ENCODE measurements at regions not wholly inside any gene's neighbourhood (a gene's known extent, or its start where the extent isn't known, plus 50 kb on each side); places are given as distances from the start of the nearest gene placed in this dataset.

DNA sequence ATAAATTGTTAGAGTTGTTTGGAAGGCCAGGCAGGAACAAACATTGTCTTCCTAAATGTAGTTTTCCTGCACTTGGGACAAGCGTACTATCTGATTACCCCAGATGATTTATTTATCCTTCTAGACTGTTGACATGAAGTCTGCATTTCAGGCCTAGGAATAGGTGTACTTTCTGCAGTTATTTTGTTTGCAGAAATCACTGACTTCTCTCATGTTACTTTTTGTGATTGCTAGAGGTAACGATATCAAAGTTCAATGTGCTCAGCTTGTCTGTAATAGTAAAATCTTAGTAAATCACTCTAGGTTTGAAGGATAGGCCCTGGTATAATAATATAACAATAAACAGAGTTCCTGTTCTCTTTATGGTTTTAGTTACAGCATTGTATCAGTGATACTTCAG is 75.4 kb upstream of the HDAC9 start:
- CTCF ChIA-PET = interaction anchor here (0.6 kb wide), 1 partner anchor 27 kb away, joined by 4 read pairs; no protein-coding TSS in a partner anchor
- Histone ChIP-seq H3K4me3 (ENCODE audit: low read depth, low read length) (no peak overlapping the region), H3K9me3 (ENCODE audit: control insufficient read depth, insufficient read depth, low read depth, low read length) (peaks cover 2% of the 10 kb centered on the region; the same call in 1 of the 2 replicates), H3K36me3 (ENCODE audit: control insufficient read depth in 2 of 2, insufficient read depth in 1 of 2, low read length in 2 of 2) (no peaks in the 10 kb centered on the region), H3K4me1 (ENCODE audit: control insufficient read depth, insufficient read depth, low read length) (peaks cover 10% of the 10 kb centered on the region), H3K27ac (ENCODE audit: extremely low read depth, low read depth, low read length) (peak overlapping the region; percentile 45; the same call in 1 of the 2 replicates)
- TF ChIP-seq ZNF311 (tag by site-specific recombination; IDR thresholded peaks at IDR 0.05; ENCODE audit: borderline replicate concordance) (no peak), ZBTB20 (tag by site-specific recombination; IDR thresholded peaks at IDR 0.05) (0 out of 2 replicates have a peak, but pooled peaks have one; percentile 21), BCL6B (tag by site-specific recombination; IDR thresholded peaks at IDR 0.05) (no peak)
- POLR2A ChIA-PET = no interaction called here

DNA sequence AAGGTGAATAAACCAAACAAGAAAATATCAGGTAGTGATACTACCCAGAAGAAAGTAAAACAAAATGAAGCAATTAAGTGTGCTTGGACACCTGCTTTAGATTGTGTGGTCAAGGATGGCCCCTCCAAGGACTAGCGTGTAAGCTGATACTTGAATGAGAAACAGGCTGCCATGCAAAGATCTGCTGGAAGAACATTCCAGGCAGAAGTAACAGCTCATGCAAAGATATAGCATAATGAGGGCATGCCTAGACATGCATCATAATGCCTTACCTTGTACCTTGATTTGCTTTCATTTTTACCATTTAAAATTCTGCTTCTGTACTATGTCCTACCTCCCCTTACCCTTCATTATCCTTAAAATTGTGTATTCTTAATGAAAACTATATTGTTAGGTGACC is 74.8 kb upstream of the HDAC9 start:
- peaks cover 2% of the 10 kb centered on the region; the same call in 1 of the 2 replicates for H3K9me3 ChIP-seq (ENCODE audit: control insufficient read depth, insufficient read depth, low read depth, low read length)
- peaks cover 10% of the 10 kb centered on the region for H3K4me1 ChIP-seq (ENCODE audit: control insufficient read depth, insufficient read depth, low read length)
- POLR2A ChIA-PET = no interaction called here
- H3K36me3 ChIP-seq (ENCODE audit: control insufficient read depth in 2 of 2, insufficient read depth in 1 of 2, low read length in 2 of 2) = no peaks in the 10 kb centered on the region
- CTCF ChIA-PET = no interaction called here
- H3K27ac ChIP-seq (ENCODE audit: extremely low read depth, low read depth, low read length) = peak overlapping the region; percentile 68; the same call in 1 of the 2 replicates
- no peak overlapping the region for H3K4me3 ChIP-seq (ENCODE audit: low read depth, low read length)
- TF ChIP-seq ZBTB17 (tag by site-specific recombination; IDR thresholded peaks at IDR 0.05) = peak; percentile 87
- no peak for TF ChIP-seq ZSCAN23 (tag by site-specific recombination; IDR thresholded peaks at IDR 0.05)
- 0 out of 2 replicates have a peak, but pooled peaks have one; percentile 37 for TF ChIP-seq WT1 (tag by site-specific recombination; IDR thresholded peaks at IDR 0.05)
- TF ChIP-seq MYNN (tag by site-specific recombination; IDR thresholded peaks at IDR 0.05; ENCODE audit: borderline replicate concordance) = no peak
- TF ChIP-seq, protein P1, sequence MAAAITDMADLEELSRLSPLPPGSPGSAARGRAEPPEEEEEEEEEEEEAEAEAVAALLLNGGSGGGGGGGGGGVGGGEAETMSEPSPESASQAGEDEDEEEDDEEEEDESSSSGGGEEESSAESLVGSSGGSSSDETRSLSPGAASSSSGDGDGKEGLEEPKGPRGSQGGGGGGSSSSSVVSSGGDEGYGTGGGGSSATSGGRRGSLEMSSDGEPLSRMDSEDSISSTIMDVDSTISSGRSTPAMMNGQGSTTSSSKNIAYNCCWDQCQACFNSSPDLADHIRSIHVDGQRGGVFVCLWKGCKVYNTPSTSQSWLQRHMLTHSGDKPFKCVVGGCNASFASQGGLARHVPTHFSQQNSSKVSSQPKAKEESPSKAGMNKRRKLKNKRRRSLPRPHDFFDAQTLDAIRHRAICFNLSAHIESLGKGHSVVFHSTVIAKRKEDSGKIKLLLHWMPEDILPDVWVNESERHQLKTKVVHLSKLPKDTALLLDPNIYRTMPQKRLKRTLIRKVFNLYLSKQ (tag by site-specific recombination; IDR thresholded peaks at IDR 0.05; ENCODE audit: borderline replicate concordance) = no peak
- no peak for TF ChIP-seq ZEB2 (tag by site-specific recombination; IDR thresholded peaks at IDR 0.05)
- TF ChIP-seq, protein P2, sequence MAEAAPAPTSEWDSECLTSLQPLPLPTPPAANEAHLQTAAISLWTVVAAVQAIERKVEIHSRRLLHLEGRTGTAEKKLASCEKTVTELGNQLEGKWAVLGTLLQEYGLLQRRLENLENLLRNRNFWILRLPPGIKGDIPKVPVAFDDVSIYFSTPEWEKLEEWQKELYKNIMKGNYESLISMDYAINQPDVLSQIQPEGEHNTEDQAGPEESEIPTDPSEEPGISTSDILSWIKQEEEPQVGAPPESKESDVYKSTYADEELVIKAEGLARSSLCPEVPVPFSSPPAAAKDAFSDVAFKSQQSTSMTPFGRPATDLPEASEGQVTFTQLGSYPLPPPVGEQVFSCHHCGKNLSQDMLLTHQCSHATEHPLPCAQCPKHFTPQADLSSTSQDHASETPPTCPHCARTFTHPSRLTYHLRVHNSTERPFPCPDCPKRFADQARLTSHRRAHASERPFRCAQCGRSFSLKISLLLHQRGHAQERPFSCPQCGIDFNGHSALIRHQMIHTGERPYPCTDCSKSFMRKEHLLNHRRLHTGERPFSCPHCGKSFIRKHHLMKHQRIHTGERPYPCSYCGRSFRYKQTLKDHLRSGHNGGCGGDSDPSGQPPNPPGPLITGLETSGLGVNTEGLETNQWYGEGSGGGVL (tag by site-specific recombination; IDR thresholded peaks at IDR 0.05) = no peak
- TF ChIP-seq ZNF549 (tag by site-specific recombination; IDR thresholded peaks at IDR 0.05) = no peak
- TF ChIP-seq, protein P3, sequence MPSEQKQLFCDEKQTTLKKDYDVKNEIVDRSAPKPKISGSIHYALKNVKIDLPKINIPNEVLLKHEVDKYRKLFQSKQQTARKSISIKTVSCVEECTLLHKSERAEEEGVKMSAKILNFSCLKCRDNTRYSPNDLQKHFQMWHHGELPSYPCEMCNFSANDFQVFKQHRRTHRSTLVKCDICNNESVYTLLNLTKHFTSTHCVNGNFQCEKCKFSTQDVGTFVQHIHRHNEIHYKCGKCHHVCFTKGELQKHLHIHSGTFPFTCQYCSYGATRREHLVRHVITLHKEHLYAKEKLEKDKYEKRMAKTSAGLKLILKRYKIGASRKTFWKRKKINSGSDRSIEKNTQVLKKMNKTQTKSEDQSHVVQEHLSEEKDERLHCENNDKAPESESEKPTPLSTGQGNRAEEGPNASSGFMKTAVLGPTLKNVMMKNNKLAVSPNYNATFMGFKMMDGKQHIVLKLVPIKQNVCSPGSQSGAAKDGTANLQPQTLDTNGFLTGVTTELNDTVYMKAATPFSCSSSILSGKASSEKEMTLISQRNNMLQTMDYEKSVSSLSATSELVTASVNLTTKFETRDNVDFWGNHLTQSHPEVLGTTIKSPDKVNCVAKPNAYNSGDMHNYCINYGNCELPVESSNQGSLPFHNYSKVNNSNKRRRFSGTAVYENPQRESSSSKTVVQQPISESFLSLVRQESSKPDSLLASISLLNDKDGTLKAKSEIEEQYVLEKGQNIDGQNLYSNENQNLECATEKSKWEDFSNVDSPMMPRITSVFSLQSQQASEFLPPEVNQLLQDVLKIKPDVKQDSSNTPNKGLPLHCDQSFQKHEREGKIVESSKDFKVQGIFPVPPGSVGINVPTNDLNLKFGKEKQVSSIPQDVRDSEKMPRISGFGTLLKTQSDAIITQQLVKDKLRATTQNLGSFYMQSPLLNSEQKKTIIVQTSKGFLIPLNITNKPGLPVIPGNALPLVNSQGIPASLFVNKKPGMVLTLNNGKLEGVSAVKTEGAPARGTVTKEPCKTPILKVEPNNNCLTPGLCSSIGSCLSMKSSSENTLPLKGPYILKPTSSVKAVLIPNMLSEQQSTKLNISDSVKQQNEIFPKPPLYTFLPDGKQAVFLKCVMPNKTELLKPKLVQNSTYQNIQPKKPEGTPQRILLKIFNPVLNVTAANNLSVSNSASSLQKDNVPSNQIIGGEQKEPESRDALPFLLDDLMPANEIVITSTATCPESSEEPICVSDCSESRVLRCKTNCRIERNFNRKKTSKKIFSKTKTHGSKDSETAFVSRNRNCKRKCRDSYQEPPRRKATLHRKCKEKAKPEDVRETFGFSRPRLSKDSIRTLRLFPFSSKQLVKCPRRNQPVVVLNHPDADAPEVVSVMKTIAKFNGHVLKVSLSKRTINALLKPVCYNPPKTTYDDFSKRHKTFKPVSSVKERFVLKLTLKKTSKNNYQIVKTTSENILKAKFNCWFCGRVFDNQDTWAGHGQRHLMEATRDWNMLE (tag by site-specific recombination; conservative IDR thresholded peaks at IDR 0.05; ENCODE audit: low read depth) = peak; percentile 12; the same call in 1 of the 2 replicates
- TF ChIP-seq BCL11A (tag by site-specific recombination; IDR thresholded peaks at IDR 0.05; ENCODE audit: low read depth) = no peak
- TF ChIP-seq, protein P4, sequence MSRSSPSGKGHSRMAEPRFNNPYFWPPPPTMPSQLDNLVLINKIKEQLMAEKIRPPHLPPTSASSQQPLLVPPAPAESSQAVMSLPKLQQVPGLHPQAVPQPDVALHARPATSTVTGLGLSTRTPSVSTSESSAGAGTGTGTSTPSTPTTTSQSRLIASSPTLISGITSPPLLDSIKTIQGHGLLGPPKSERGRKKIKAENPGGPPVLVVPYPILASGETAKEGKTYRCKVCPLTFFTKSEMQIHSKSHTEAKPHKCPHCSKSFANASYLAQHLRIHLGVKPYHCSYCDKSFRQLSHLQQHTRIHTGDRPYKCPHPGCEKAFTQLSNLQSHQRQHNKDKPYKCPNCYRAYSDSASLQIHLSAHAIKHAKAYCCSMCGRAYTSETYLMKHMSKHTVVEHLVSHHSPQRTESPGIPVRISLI (tag by site-specific recombination; IDR thresholded peaks at IDR 0.05) = no peak
- TF ChIP-seq ZNF530 (tag by site-specific recombination; IDR thresholded peaks at IDR 0.05; ENCODE audit: low read depth) = no peak
- TF ChIP-seq ZNF2 (tag by site-specific recombination; IDR thresholded peaks at IDR 0.05) = no peak
- TF ChIP-seq GLI4 (tag by site-specific recombination; IDR thresholded peaks at IDR 0.05) = no peak
- TF ChIP-seq, protein P5, sequence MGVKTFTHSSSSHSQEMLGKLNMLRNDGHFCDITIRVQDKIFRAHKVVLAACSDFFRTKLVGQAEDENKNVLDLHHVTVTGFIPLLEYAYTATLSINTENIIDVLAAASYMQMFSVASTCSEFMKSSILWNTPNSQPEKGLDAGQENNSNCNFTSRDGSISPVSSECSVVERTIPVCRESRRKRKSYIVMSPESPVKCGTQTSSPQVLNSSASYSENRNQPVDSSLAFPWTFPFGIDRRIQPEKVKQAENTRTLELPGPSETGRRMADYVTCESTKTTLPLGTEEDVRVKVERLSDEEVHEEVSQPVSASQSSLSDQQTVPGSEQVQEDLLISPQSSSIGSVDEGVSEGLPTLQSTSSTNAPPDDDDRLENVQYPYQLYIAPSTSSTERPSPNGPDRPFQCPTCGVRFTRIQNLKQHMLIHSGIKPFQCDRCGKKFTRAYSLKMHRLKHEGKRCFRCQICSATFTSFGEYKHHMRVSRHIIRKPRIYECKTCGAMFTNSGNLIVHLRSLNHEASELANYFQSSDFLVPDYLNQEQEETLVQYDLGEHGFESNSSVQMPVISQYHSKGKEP (tag by site-specific recombination; IDR thresholded peaks at IDR 0.05) = peak; percentile 63
- no peak for TF ChIP-seq ZNF629 (tag by site-specific recombination; IDR thresholded peaks at IDR 0.05)
- TF ChIP-seq GLIS2 (tag by site-specific recombination; IDR thresholded peaks at IDR 0.05) = no peak
- no peak for TF ChIP-seq SP2 (tag by site-specific recombination; IDR thresholded peaks at IDR 0.05)
